ENCODE measurements at regions not wholly inside any gene's neighbourhood (a gene's known extent, or its start where the extent isn't known, plus 50 kb on each side); places are given as distances from the start of the nearest gene placed in this dataset.

DNA sequence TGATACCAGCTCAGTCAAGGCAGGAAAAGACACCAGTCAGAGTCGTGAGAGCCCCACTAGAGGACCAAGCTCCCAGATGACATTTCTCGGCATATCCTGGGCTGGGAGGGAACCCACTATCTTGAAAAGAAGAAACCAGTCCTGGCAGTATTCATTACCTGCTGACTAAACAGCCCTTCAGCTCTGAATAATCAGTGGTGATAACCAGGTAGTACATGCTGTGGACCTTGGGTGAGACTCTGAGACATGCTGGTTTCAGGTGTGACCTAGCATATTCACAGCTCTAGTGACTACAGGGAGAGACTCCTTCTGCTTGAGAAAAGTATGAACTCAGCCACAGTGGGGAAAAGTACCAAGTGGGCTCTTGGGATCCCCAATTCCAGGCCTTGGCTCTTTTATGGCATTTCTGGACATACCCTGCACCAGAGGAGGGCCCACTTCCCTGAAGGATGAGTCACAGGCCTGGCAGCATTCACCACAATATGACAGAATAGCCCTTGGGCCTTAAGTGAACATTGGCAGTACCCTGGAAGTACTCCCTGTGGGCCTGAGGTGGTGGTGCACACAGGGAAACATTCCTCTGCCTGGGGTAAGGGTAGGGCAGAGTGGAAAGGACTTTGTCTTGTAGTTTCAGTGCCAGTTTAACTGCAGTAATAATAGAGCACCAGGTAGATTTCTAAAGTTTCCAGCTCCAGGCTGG, 82.6 kb upstream of the SLC38A4 start:
- ATAC-seq (no peak), DNase-seq (ENCODE audit: low spot score) (no peak), FAIRE-seq (no peak)
- no peak for TF ChIP-seq ATF4 (CRISPR knock-in tag; IDR thresholded peaks at IDR 0.05)
- no peak for TF ChIP-seq THAP9 (CRISPR knock-in tag; IDR thresholded peaks at IDR 0.05; ENCODE audit: borderline replicate concordance)
- no peak for TF ChIP-seq ZNF780A (CRISPR knock-in tag; IDR thresholded peaks at IDR 0.05)
- TF ChIP-seq, protein P1, sequence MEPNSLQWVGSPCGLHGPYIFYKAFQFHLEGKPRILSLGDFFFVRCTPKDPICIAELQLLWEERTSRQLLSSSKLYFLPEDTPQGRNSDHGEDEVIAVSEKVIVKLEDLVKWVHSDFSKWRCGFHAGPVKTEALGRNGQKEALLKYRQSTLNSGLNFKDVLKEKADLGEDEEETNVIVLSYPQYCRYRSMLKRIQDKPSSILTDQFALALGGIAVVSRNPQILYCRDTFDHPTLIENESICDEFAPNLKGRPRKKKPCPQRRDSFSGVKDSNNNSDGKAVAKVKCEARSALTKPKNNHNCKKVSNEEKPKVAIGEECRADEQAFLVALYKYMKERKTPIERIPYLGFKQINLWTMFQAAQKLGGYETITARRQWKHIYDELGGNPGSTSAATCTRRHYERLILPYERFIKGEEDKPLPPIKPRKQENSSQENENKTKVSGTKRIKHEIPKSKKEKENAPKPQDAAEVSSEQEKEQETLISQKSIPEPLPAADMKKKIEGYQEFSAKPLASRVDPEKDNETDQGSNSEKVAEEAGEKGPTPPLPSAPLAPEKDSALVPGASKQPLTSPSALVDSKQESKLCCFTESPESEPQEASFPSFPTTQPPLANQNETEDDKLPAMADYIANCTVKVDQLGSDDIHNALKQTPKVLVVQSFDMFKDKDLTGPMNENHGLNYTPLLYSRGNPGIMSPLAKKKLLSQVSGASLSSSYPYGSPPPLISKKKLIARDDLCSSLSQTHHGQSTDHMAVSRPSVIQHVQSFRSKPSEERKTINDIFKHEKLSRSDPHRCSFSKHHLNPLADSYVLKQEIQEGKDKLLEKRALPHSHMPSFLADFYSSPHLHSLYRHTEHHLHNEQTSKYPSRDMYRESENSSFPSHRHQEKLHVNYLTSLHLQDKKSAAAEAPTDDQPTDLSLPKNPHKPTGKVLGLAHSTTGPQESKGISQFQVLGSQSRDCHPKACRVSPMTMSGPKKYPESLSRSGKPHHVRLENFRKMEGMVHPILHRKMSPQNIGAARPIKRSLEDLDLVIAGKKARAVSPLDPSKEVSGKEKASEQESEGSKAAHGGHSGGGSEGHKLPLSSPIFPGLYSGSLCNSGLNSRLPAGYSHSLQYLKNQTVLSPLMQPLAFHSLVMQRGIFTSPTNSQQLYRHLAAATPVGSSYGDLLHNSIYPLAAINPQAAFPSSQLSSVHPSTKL (CRISPR knock-in tag; IDR thresholded peaks at IDR 0.05), result no peak
- no peak for TF ChIP-seq ZNF644 (CRISPR knock-in tag; IDR thresholded peaks at IDR 0.05; ENCODE audit: low read depth)
- TF ChIP-seq HNF4A (CRISPR knock-in tag; IDR thresholded peaks at IDR 0.05), result no peak
- no peak for TF ChIP-seq GATAD2A (CRISPR knock-in tag; IDR thresholded peaks at IDR 0.05)
- no peak for TF ChIP-seq THAP11 (CRISPR knock-in tag; IDR thresholded peaks at IDR 0.05)
- no peak for TF ChIP-seq CHCHD3 (CRISPR knock-in tag; IDR thresholded peaks at IDR 0.05)
- no peak for TF ChIP-seq ZNF232 (CRISPR knock-in tag; IDR thresholded peaks at IDR 0.05; ENCODE audit: borderline replicate concordance)
- no peak for TF ChIP-seq CAMTA2 (CRISPR knock-in tag; IDR thresholded peaks at IDR 0.05; ENCODE audit: borderline replicate concordance)
- H3K9me3 ChIP-seq (ENCODE audit: low read length), result no peaks in the 10 kb centered on the region
- H3K27me3 ChIP-seq (ENCODE audit: control insufficient read depth in 1 of 2, insufficient read depth in 2 of 2, low read length in 2 of 2), result no peaks in the 10 kb centered on the region
- H3K9ac ChIP-seq (ENCODE audit: insufficient read depth, low read depth, low read length), result no peak overlapping the region
- H3K4me2 ChIP-seq (ENCODE audit: low read depth, low read length), result no peak overlapping the region
- H3K4me1 ChIP-seq (ENCODE audit: insufficient read depth, low read length), result no peaks in the 10 kb centered on the region
- no peak overlapping the region for H3K4me3 ChIP-seq (replicated peaks in 1 of 3; ENCODE audit: insufficient read depth in 1 of 3, low read depth in 2 of 3, low read length in 3 of 3)
- no peak overlapping the region for H3K27ac ChIP-seq (ENCODE audit: extremely low read length, insufficient read depth, low read length)
- no peaks in the 10 kb centered on the region for H4K20me1 ChIP-seq (ENCODE audit: insufficient read depth, low read length)
- H3K36me3 ChIP-seq (replicated peaks in 1 of 2; ENCODE audit: control insufficient read depth in 1 of 2, insufficient read depth in 2 of 2, low read length in 2 of 2), result no peaks in the 10 kb centered on the region
- CTCF ChIA-PET (ENCODE audit: low intra/inter-chr PET ratio, low total read pairs), result no interaction called here
- H3K79me2 ChIP-seq (ENCODE audit: insufficient read depth, low read length), result no peaks in the 10 kb centered on the region
- POLR2A ChIA-PET, result no interaction called here
- in situ Hi-C loops (cut with HindIII; ENCODE audit: extremely low pct_ligation_motif_present, low pct_unique_long_range_greater_than_20kb) (no loop called here), intact Hi-C loops (cut with micrococcal nuclease; ENCODE audit: unreplicated experiment) (no loop called here)
- BruUV-seq (replicated peaks), result no TSS peak
- 41% methylated on average over 2 of the region's 2 CpGs for WGBS (ENCODE audit: low lambda C conversion rate)
- no peak overlapping the region for H2AFZ ChIP-seq (ENCODE audit: low read length)

Data from HepG2 (cell line).